Liver (tissue), 7 donors: ENCODE measurements at regions not wholly inside any gene's neighbourhood (a gene's known extent, or its start where the extent isn't known, plus 50 kb on each side); places are given as distances from the start of the nearest gene placed in this dataset.

Source experiments
- DNase-seq: peaks from one replicate; pipeline ENCODE4 v3.0.0-alpha.2; 2017; ENCODE audit warnings: low spot score
- H3K27ac ChIP-seq, 2 donors: one replicate each; pipeline ENCODE4 v1.7.0; 2013; ENCODE audit warnings: inconsistent platforms in 2 of 2, low read length in 2 of 2, control low read depth in 1 of 2, low read depth in 1 of 2, mild to moderate bottlenecking in 1 of 2
- H3K27me3 ChIP-seq, 4 donors: one replicate each; pipeline versions ENCODE4 v1.6.1 to v1.7.0; 2013; ENCODE audit warnings: low read length in 3 of 4, inconsistent platforms in 1 of 4, mild to moderate bottlenecking in 1 of 4, moderate library complexity in 1 of 4; ENCODE audit not compliant: control insufficient read depth in 4 of 4, insufficient read depth in 4 of 4
- H3K36me3 ChIP-seq, 4 donors: one replicate each; pipeline versions ENCODE4 v1.6.1 to v1.7.0; 2013; ENCODE audit warnings: low read length in 3 of 4, mild to moderate bottlenecking in 3 of 4, low read depth in 1 of 4, moderate library complexity in 1 of 4; ENCODE audit not compliant: control insufficient read depth in 4 of 4, insufficient read depth in 3 of 4
- H3K4me1 ChIP-seq, 4 donors: one replicate each; pipeline versions ENCODE4 v1.6.1 to v1.7.0; 2013; ENCODE audit warnings: low read length in 3 of 4, mild to moderate bottlenecking in 3 of 4, moderate library complexity in 1 of 4; ENCODE audit not compliant: control insufficient read depth in 4 of 4, insufficient read depth in 4 of 4
- H3K4me3 ChIP-seq, 3 donors: one replicate each; pipeline versions ENCODE4 v1.6.1 to v1.7.0; 2013; ENCODE audit warnings: low read length in 3 of 3, control low read depth in 1 of 3, low read depth in 1 of 3, mild to moderate bottlenecking in 1 of 3
- H3K9ac ChIP-seq, 2 donors: one replicate each; pipeline ENCODE4 v1.7.0; 2013; ENCODE audit warnings: low read length in 2 of 2, mild to moderate bottlenecking in 2 of 2, moderate library complexity in 2 of 2, control low read depth in 1 of 2, low read depth in 1 of 2
- H3K9me3 ChIP-seq, 4 donors: one replicate each; pipeline versions ENCODE4 v1.6.1 to v1.7.0; 2013; ENCODE audit warnings: low read length in 3 of 4; ENCODE audit not compliant: control insufficient read depth in 4 of 4
- EGR1 ChIP-seq, 2 donors: IDR thresholded peaks; 2 replicates each; pipeline ENCODE4 v1.6.1; 2016 to 2018; ENCODE audit warnings: antibody characterized with exemption in 2 of 2, low read depth in 2 of 2
- HNF4A ChIP-seq, 2 donors: conservative IDR thresholded peaks; 2 replicates each; pipeline ENCODE4 v1.6.1; 2016; ENCODE audit warnings: antibody characterized with exemption in 2 of 2, mild to moderate bottlenecking in 2 of 2
- JUND ChIP-seq, 2 donors: IDR thresholded peaks; 2 replicates each; pipeline ENCODE4 v1.6.1; 2016; ENCODE audit warnings: antibody characterized with exemption in 2 of 2
- RXRA ChIP-seq, 2 donors: IDR thresholded peaks; 2 replicates each; pipeline ENCODE4 v1.6.1; 2017 to 2018; ENCODE audit warnings: antibody characterized with exemption in 2 of 2, mild to moderate bottlenecking in 1 of 2
- TAF1 ChIP-seq: conservative IDR thresholded peaks from 2 replicates; pipeline ENCODE4 v1.6.1; 2016; ENCODE audit warnings: antibody characterized with exemption, mild to moderate bottlenecking
- YY1 ChIP-seq: IDR thresholded peaks from 2 replicates; pipeline ENCODE4 v1.6.1; 2016; ENCODE audit warnings: antibody characterized with exemption, mild to moderate bottlenecking
- WGBS: extraction: QIAGEN DNeasy Blood & Tissue Kit; methylation state at CpG from one replicate; pipeline ENCODE4 v1.1.7; 2013; 5-methylcytosine and 5-hydroxymethylcytosine counted together
- TF ChIP-seq, protein P1 (sequence below): IDR thresholded peaks from 2 replicates; pipeline ENCODE4 v1.6.1; 2016; ENCODE audit warnings: antibody characterized with exemption
- donor health status: healthy.
- donor health status: healthy.
- donor health status: healthy.
- donor health status: healthy.

DNA sequence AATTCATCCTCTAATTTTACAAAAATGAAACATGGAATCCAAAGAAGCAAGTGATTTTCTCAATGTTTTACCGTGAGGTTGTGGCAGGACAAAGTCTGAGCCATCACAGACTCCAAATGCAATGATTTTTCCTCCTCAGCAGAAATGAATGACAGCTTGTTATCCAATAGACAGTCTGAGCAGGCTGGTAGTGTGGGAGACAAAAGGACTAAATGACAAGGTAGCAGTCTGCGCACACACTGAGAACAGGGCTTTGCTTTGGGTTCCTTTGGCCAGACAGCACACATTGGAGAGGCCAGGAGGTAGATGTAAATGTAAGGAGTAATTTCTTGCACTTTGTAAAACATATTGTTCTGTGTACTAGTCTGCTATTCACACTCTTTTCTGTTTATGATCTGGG lies 50.3 kb upstream of the RGPD4 start:
- 76% methylated on average over 2 of the region's 2 CpGs for WGBS
- TF ChIP-seq EGR1 (IDR thresholded peaks at IDR 0.05; ENCODE audit: low read depth in 2 of 2) (no peak), YY1 (no peak), RXRA (IDR thresholded peaks at IDR 0.05) (no peak), JUND (IDR thresholded peaks at IDR 0.05) (no peak), TAF1 (no peak), HNF4A (conservative IDR thresholded peaks at IDR 0.05) (no peak)
- TF ChIP-seq, protein P1, sequence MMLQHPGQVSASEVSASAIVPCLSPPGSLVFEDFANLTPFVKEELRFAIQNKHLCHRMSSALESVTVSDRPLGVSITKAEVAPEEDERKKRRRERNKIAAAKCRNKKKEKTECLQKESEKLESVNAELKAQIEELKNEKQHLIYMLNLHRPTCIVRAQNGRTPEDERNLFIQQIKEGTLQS = no peak
- no peaks in the 10 kb centered on the region for H3K27me3 ChIP-seq

More for the DNA sequence above, 50.3 kb upstream of the RGPD4 start:
- no peak for DNase-seq
- no peak overlapping the region for H3K9ac ChIP-seq
- H3K4me3 ChIP-seq = no peak overlapping the region
- H3K36me3 ChIP-seq = no peaks in the 10 kb centered on the region
- no peak overlapping the region for H3K27ac ChIP-seq
- no peaks in the 10 kb centered on the region for H3K9me3 ChIP-seq
- no peaks in the 10 kb centered on the region for H3K4me1 ChIP-seq
